Heart right ventricle (tissue), 16 donors: ENCODE measurements at regions not wholly inside any gene's neighbourhood (a gene's known extent, or its start where the extent isn't known, plus 50 kb on each side); places are given as distances from the start of the nearest gene placed in this dataset.

ENCODE experiments used
- ATAC-seq, 8 donors: fragments of 200-7000 bp; cut with Tn5 transposase; one replicate each; pipeline ENCODE4 v1.9.1; 2020; ENCODE audit warnings: mild to moderate bottlenecking in 8 of 8, moderate library complexity in 8 of 8, moderate number of reproducible peaks in 1 of 8
- DNase-seq, 2 donors: peaks; one replicate each; pipeline ENCODE4 v3.0.0-alpha.2; 2020
- H3K27ac ChIP-seq, 10 donors: fragments of 200-600 bp; sonication (generic) in 2 of 10; one replicate each; pipeline versions ENCODE4 v1.5.0 to v1.8.0; 2020 to 2022; ENCODE audit warnings: mild to moderate bottlenecking in 3 of 10
- H3K27me3 ChIP-seq, 7 donors: fragments of 200-600 bp; one replicate each; pipeline ENCODE4 v1.8.0; 2021 to 2022; ENCODE audit warnings: mild to moderate bottlenecking in 2 of 7
- H3K36me3 ChIP-seq, 9 donors: fragments of 200-600 bp; sonication (generic) in 1 of 9; one replicate each; pipeline versions ENCODE4 v1.5.0 to v1.8.0; 2020 to 2022; ENCODE audit warnings: mild to moderate bottlenecking in 2 of 9
- H3K4me1 ChIP-seq, 9 donors: fragments of 200-600 bp; sonication (generic) in 1 of 9; one replicate each; pipeline versions ENCODE4 v1.5.0 to v1.8.0; 2020 to 2022; ENCODE audit warnings: mild to moderate bottlenecking in 4 of 9
- H3K4me3 ChIP-seq, 10 donors: fragments of 200-600 bp; sonication (generic) in 2 of 10; one replicate each; pipeline versions ENCODE4 v1.5.0 to v1.8.0; 2020 to 2022; ENCODE audit warnings: mild to moderate bottlenecking in 7 of 10, moderate library complexity in 2 of 10
- H3K9me3 ChIP-seq, 11 donors: fragments of 200-600 bp in 10 of 11; sonication (generic) in 2 of 11; one replicate each; pipeline versions ENCODE4 v1.5.0 to v1.8.0; 2013 to 2022; ENCODE audit warnings: mild to moderate bottlenecking in 2 of 11, control low read depth in 1 of 11, moderate library complexity in 1 of 11
- WGBS, 2 donors: extraction: QIAGEN DNeasy Blood & Tissue Kit; methylation state at CpG; one replicate each; pipeline ENCODE4 v1.1.7; 2013; ENCODE audit warnings: inconsistent platforms in 1 of 2; 5-methylcytosine and 5-hydroxymethylcytosine counted together
- intact Hi-C, 10 donors: fragments of 100-400 bp; cut with DNase I; formaldehyde crosslinking; loops; one replicate each; pipeline versions ENCODE4 v1.11.1 to v1.14.2; 2022
- TF ChIP-seq, protein P1 (sequence below), 9 donors: fragments of 200-600 bp; sonication (generic) in 2 of 9; IDR thresholded peaks; one replicate each; pipeline versions ENCODE4 v1.5.0 to v1.8.0; 2021 to 2022; ENCODE audit warnings: antibody characterized with exemption in 9 of 9, mild to moderate bottlenecking in 5 of 9, moderate library complexity in 1 of 9
- donor health status: Arrhythmogenic right ventricular cardiomyopathy.
- donor health status: ischemic (EF 13 %, LVEDD 7.1; RV severe dilation, severe dysfunction).
- donor health status: healthy with polysubstance abuse.
- donor health status: DM: no; HTN: yes; CAD: no.
- donor health status: DM: no; HTN: no; CAD: no.
- donor health status: ischemic (EF 25% LVEDD 6.9; RV normal size, moderate dysfunction).
- donor health status: ischemic (EF 25% LVEDD 5.7; RV mildly dilated, moderate dysfunction).
- donor health status: healthy.
- donor health status: DM: yes; HTN: yes; CAD: no.
- donor health status: Ischemic cardiomyopathy.
- donor health status: ischemic (EF 35%, LVEDD 5.7; RV mildly dilated, moderate dysfunction).
- donor health status: nonischemic (EF 11% LVEDD 7.7; RV severe dilation, severe dysfunction).
- donor health status: DM: yes; HTN: yes; CAD: no.
- donor health status: PGD.
- donor health status: ischemic (EF 29% LVEDD 5.4; RV normal size, mild dysfunction).
- donor health status: nonischemic (EF 23%, LVEDD 6.1; RV moderate dilation, normal function).

DNA sequence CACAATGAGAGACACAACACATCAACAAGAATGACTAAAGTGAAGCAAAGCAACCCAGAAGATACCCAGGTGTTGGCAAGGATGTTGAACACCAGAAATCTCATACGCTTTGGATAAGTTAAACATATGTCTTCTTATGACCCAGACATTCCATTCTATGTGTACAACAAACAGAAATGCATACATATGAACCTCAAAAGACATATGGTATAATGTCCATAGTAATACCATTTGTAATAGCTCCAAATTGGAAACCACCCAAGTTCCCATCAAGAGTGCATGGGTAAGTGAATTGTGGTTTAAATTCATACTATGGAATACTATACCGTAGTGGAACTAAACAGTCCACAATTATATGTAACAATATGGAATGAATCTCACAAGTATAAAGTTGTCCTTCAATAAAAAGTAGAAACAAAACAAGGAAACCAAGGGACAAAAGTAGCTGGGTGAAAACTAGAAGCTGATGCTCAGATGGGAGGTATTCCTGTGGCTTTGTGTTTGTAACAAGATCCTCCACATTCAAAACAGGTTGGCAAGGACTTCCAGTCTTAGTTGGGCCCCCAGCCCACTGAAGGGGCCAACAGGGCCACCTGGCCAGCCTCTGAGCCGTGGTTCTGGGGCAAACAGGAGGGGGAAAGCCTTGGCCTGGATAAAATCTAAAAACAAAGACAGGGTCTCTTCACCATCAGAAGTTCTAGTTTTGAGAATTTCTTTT is 171.8 kb upstream of the PITX1 start:
- H3K36me3 ChIP-seq: no peaks in the 10 kb centered on the region
- H3K27me3 ChIP-seq: peaks cover 0 to 17% (median 5%) of the 10 kb centered on the region in 7 donors
- 82 to 86% methylated on average over 3 of the region's 3 CpGs for WGBS, 2 donors
- H3K4me1 ChIP-seq: peaks cover 0 to 6% (median 0%) of the 10 kb centered on the region in 9 donors
- intact Hi-C loops: no loop called here
- DNase-seq (no peak), ATAC-seq (no peak)
- H3K9me3 ChIP-seq: peaks cover 0 to 29% (median 12%) of the 10 kb centered on the region in 11 donors
- no peak overlapping the region for H3K4me3 ChIP-seq
- H3K27ac ChIP-seq: no peak overlapping the region
- TF ChIP-seq, protein P1, sequence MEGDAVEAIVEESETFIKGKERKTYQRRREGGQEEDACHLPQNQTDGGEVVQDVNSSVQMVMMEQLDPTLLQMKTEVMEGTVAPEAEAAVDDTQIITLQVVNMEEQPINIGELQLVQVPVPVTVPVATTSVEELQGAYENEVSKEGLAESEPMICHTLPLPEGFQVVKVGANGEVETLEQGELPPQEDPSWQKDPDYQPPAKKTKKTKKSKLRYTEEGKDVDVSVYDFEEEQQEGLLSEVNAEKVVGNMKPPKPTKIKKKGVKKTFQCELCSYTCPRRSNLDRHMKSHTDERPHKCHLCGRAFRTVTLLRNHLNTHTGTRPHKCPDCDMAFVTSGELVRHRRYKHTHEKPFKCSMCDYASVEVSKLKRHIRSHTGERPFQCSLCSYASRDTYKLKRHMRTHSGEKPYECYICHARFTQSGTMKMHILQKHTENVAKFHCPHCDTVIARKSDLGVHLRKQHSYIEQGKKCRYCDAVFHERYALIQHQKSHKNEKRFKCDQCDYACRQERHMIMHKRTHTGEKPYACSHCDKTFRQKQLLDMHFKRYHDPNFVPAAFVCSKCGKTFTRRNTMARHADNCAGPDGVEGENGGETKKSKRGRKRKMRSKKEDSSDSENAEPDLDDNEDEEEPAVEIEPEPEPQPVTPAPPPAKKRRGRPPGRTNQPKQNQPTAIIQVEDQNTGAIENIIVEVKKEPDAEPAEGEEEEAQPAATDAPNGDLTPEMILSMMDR (IDR thresholded peaks at IDR 0.05): no peak

DNA sequence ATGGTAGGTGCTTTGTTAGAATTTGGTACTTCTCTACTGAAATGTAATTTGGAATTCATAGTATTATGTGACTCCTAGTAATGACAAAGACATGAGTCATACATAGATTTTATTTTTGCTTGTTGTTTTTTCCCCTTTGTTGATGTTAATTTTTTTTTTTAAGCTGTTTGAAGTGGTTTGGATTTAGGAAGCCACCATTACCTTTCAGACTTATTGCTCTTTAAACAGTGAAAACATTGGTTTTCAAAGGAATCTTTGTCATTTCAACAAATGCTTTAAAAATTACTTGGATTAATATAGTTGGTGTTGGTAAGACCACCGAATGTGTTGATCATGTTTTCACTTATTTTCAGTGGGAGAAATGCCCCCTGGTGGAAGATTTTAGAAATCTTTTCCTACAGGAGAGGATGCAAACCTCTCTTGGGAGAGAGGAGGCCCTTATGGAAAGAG is 170.1 kb upstream of the PITX1 start:
- intact Hi-C loops: no loop called here
- Histone ChIP-seq H3K27me3 (peaks cover 0 to 24% (median 11%) of the 10 kb centered on the region in 7 donors), H3K36me3 (no peaks in the 10 kb centered on the region), H3K4me1 (peaks cover 0 to 5% (median 0%) of the 10 kb centered on the region in 9 donors), H3K27ac (no peak overlapping the region), H3K4me3 (no peak overlapping the region), H3K9me3 (peaks cover 0 to 29% (median 12%) of the 10 kb centered on the region in 11 donors)
- TF ChIP-seq, protein P1 (IDR thresholded peaks at IDR 0.05): peak in 5 of 9 donors; percentile 7 to 28 (median 19)
- no peak for DNase-seq
- WGBS, 2 donors: 53 to 59% methylated on average over 1 of the region's 1 CpG
- no peak for ATAC-seq

DNA sequence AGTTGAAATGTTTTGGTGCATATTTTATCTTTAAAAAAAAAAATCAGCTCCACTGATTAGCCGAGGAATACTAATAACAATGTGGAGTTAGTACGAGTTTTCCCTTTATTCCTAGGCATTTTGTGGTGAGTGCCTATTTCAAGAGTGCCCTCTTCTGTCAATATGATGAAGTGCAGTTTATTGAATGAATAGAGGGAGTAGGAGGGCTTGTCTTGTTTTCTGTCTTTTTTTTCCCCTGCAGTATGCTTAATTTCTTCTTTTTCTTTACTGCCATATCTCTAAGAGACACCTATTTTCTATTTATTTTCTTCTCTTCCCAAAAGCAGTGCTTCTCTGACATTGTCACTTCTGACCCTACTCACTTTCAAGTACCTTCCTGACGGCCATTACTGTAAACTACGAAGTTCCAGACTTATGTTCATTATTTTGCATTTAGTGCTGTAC is 169.6 kb upstream of the PITX1 start:
- WGBS, 2 donors: 78 to 81% methylated on average over 4 of the region's 4 CpGs
- Histone ChIP-seq H3K36me3 (no peaks in the 10 kb centered on the region), H3K27ac (no peak overlapping the region), H3K4me1 (peaks cover 0 to under 1% (median 0%) of the 10 kb centered on the region in 9 donors), H3K9me3 (peaks cover 0 to 29% (median 12%) of the 10 kb centered on the region in 11 donors), H3K27me3 (peaks cover 0 to 26% (median 13%) of the 10 kb centered on the region in 7 donors), H3K4me3 (no peak overlapping the region)
- no peak for ATAC-seq
- TF ChIP-seq, protein P1 (IDR thresholded peaks at IDR 0.05): peak in 5 of 9 donors; percentile 21 to 48 (median 34)
- no peak for DNase-seq
- intact Hi-C loops: no loop called here

DNA sequence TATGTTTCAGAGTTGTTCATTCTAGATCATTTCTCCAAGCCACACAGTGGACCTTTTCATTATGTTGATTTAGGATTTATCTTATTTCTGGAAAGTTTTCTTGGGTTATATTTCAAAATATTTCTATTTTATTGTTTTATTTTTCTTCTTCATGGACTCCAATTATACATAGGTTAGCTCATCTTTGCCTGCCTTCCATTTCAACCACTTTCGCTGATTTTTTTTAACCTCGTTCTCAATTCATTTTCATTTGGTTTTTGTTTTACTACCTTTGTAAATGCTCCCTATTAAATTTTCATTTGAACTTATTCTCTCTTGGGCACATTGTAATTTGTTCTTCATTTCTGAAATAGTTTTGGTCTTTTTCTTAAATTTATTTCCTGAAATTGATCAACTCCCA is 169.0 kb upstream of the PITX1 start:
- WGBS, 2 donors: 97% methylated on average over 2 of the region's 2 CpGs
- peaks cover 0 to 26% (median 16%) of the 10 kb centered on the region in 7 donors for H3K27me3 ChIP-seq
- H3K4me1 ChIP-seq: no peaks in the 10 kb centered on the region
- H3K9me3 ChIP-seq: peaks cover 0 to 29% (median 12%) of the 10 kb centered on the region in 11 donors
- no peak overlapping the region for H3K27ac ChIP-seq
- intact Hi-C loops: no loop called here
- ATAC-seq (no peak), DNase-seq (no peak)
- TF ChIP-seq, protein P1 (IDR thresholded peaks at IDR 0.05): no peak
- H3K36me3 ChIP-seq: no peaks in the 10 kb centered on the region
- no peak overlapping the region for H3K4me3 ChIP-seq
